H9 (cell line): ENCODE measurements at regions not wholly inside any gene's neighbourhood (a gene's known extent, or its start where the extent isn't known, plus 50 kb on each side); places are given as distances from the start of the nearest gene placed in this dataset.

Experiments used
- DNase-seq: peaks from one replicate; pipeline ENCODE4 v3.0.0-alpha.2; 2017
- H2AFZ ChIP-seq: one replicate; pipeline ENCODE4 v1.6.1; 2013; ENCODE audit warnings: mild to moderate bottlenecking, low read length, control low read depth, moderate library complexity
- H2AK5ac ChIP-seq: 2 replicates; pipeline ENCODE4 v1.6.1; 2013; ENCODE audit warnings: low read length, control low read depth, mixed read lengths; ENCODE audit not compliant: insufficient read length
- H2BK120ac ChIP-seq: one replicate; pipeline ENCODE4 v1.6.1; 2013; ENCODE audit warnings: low read depth, mild to moderate bottlenecking, low read length, control low read depth, inconsistent platforms; ENCODE audit not compliant: poor library complexity, severe bottlenecking
- H2BK12ac ChIP-seq: 2 replicates; pipeline ENCODE4 v1.6.1; 2013; ENCODE audit warnings: low read length, control low read depth, mixed read lengths, low read depth; ENCODE audit not compliant: insufficient read length
- H2BK15ac ChIP-seq: 2 replicates; pipeline ENCODE4 v1.6.1; 2013; ENCODE audit warnings: low read depth, low read length, control low read depth
- H2BK20ac ChIP-seq: one replicate; pipeline ENCODE4 v1.6.1; 2013; ENCODE audit warnings: low read depth, mild to moderate bottlenecking, low read length, control low read depth, inconsistent platforms; ENCODE audit not compliant: poor library complexity, severe bottlenecking
- H2BK5ac ChIP-seq: 2 replicates; pipeline ENCODE4 v1.6.1; 2013; ENCODE audit warnings: low read length, control low read depth, mixed read lengths; ENCODE audit not compliant: insufficient read length
- H3K14ac ChIP-seq: 2 replicates; pipeline ENCODE4 v1.6.1; 2013; ENCODE audit warnings: low read length, control low read depth; ENCODE audit not compliant: insufficient read depth
- H3K18ac ChIP-seq: 2 replicates; pipeline ENCODE4 v1.6.1; 2013; ENCODE audit warnings: low read depth, mild to moderate bottlenecking, mixed read lengths, low read length, control low read depth; ENCODE audit not compliant: insufficient read length
- H3K23ac ChIP-seq: 2 replicates; pipeline ENCODE4 v1.6.1; 2013; ENCODE audit warnings: low read length, control low read depth, mixed read lengths, low read depth; ENCODE audit not compliant: insufficient read length
- H3K23me2 ChIP-seq: 2 replicates; pipeline ENCODE4 v1.6.1; 2013; ENCODE audit warnings: low read depth, mild to moderate bottlenecking, mixed read lengths, low read length, control low read depth; ENCODE audit not compliant: insufficient read length, poor library complexity, severe bottlenecking
- H3K27ac ChIP-seq: 2 replicates; pipeline ENCODE4 v1.5.1; 2013; ENCODE audit warnings: low read length, control low read depth, mixed read lengths, low read depth; ENCODE audit not compliant: insufficient read length
- H3K27me3 ChIP-seq: 2 replicates; pipeline ENCODE4 v1.6.1; 2013; ENCODE audit warnings: low read length, control low read depth, inconsistent platforms; ENCODE audit not compliant: insufficient read depth
- H3K4ac ChIP-seq: 2 replicates; pipeline ENCODE4 v1.6.1; 2013; ENCODE audit warnings: low read depth, mild to moderate bottlenecking, control low read depth, inconsistent platforms, low read length, moderate library complexity
- H3K4me1 ChIP-seq: 2 replicates; pipeline ENCODE4 v1.6.1; 2013; ENCODE audit warnings: low read length, control low read depth, inconsistent platforms; ENCODE audit not compliant: insufficient read depth
- H3K4me2 ChIP-seq: 2 replicates; pipeline ENCODE4 v1.6.1; 2013; ENCODE audit warnings: low read length, control low read depth, mixed read lengths; ENCODE audit not compliant: insufficient read length, insufficient read depth
- H3K56ac ChIP-seq: 2 replicates; pipeline ENCODE4 v1.6.1; 2013; ENCODE audit warnings: low read depth, mild to moderate bottlenecking, mixed read lengths, low read length, control low read depth; ENCODE audit not compliant: insufficient read length
- H3K79me1 ChIP-seq: 2 replicates; pipeline ENCODE4 v1.6.1; 2013; ENCODE audit warnings: low read depth, mild to moderate bottlenecking, moderate library complexity, low read length, control low read depth, inconsistent platforms; ENCODE audit not compliant: insufficient read depth, poor library complexity, severe bottlenecking
- H3K79me2 ChIP-seq: 2 replicates; pipeline ENCODE4 v1.6.1; 2013; ENCODE audit warnings: low read length, control low read depth, inconsistent platforms; ENCODE audit not compliant: insufficient read depth
- H3K9ac ChIP-seq: 2 replicates; pipeline ENCODE4 v1.6.1; 2013; ENCODE audit warnings: low read length, control low read depth, mixed read lengths; ENCODE audit not compliant: insufficient read length; ENCODE audit errors: extremely low read depth
- H3K9me3 ChIP-seq: one replicate; pipeline ENCODE4 v1.6.1; 2013; ENCODE audit warnings: low read depth, low read length, inconsistent platforms; ENCODE audit not compliant: control insufficient read depth
- H3T11ph ChIP-seq: one replicate; pipeline ENCODE4 v1.6.1; 2013; ENCODE audit warnings: mild to moderate bottlenecking, low read length, control low read depth, inconsistent platforms
- H4K20me1 ChIP-seq: one replicate; pipeline ENCODE4 v1.6.1; 2013; ENCODE audit not compliant: control insufficient read depth, insufficient read length, insufficient read depth
- H4K5ac ChIP-seq: 2 replicates; pipeline ENCODE4 v1.6.1; 2013; ENCODE audit warnings: low read depth, mild to moderate bottlenecking, mixed read lengths, low read length, control low read depth; ENCODE audit not compliant: insufficient read length
- H4K8ac ChIP-seq: replicated peaks from 2 replicates; pipeline ENCODE4 v1.6.1; 2013; ENCODE audit warnings: low read length, control low read depth, mixed read lengths, low read depth; ENCODE audit not compliant: insufficient read length
- H4K91ac ChIP-seq: 2 replicates; pipeline ENCODE4 v1.6.1; 2013; ENCODE audit warnings: low read depth, mild to moderate bottlenecking, moderate library complexity, mixed read lengths, low read length, control low read depth; ENCODE audit not compliant: insufficient read length
- H3K27ac Mint-ChIP-seq, 3 experiments: 2 replicates in 2 of 3; 3 replicates in 1 of 3; pipeline ENCODE4 v1.8.0; 2020 to 2021; ENCODE audit warnings: mixed read lengths in 3 of 3, mild to moderate bottlenecking in 1 of 3, moderate library complexity in 1 of 3
- H3K27me3 Mint-ChIP-seq: 2 replicates; pipeline ENCODE4 v1.8.0; 2021; ENCODE audit warnings: low read depth, mild to moderate bottlenecking, moderate library complexity, mixed read lengths
- H3K36me3 Mint-ChIP-seq, 3 experiments: 2 replicates in 2 of 3; 3 replicates in 1 of 3; pipeline ENCODE4 v1.8.0; 2020 to 2021; ENCODE audit warnings: low read depth in 3 of 3, mixed read lengths in 3 of 3; ENCODE audit not compliant: insufficient read depth in 1 of 3
- H3K4me1 Mint-ChIP-seq, 2 experiments: 2 replicates each; pipeline ENCODE4 v1.8.0; 2020; ENCODE audit warnings: mixed read lengths in 2 of 2
- H3K4me3 Mint-ChIP-seq, 2 experiments: 2 replicates in 1 of 2; 3 replicates in 1 of 2; pipeline ENCODE4 v1.8.0; 2020 to 2021; ENCODE audit warnings: mild to moderate bottlenecking in 2 of 2, mixed read lengths in 2 of 2, moderate library complexity in 1 of 2
- H3K9me3 Mint-ChIP-seq, 2 experiments: 2 replicates in 1 of 2; 3 replicates in 1 of 2; pipeline ENCODE4 v1.8.0; 2020; ENCODE audit warnings: mild to moderate bottlenecking in 2 of 2, mixed read lengths in 2 of 2, moderate library complexity in 1 of 2
- CTCF ChIP-seq: fragments of 200-600 bp; sonication (generic); conservative IDR thresholded peaks from 3 replicates; pipeline ENCODE4 v1.8.0; 2021; ENCODE audit warnings: antibody characterized with exemption, mild to moderate bottlenecking
- WGBS: extraction: QIAGEN DNeasy Blood & Tissue Kit; methylation state at CpG from one replicate; pipeline ENCODE4 v1.1.7; 2013; ENCODE audit warnings: missing lambda C conversion rate, low lambda C conversion rate, mixed read lengths; ENCODE audit not compliant: insufficient read length; ENCODE audit errors: extremely low coverage; 5-methylcytosine and 5-hydroxymethylcytosine counted together

- no peaks in the 10 kb centered on the region for H3K9me3 ChIP-seq
- no peak overlapping the region for H3K23ac ChIP-seq
- H3K4ac ChIP-seq: no peak overlapping the region
- H3K14ac ChIP-seq: no peak overlapping the region
- no peak overlapping the region for H3K4me2 ChIP-seq
- H3K18ac ChIP-seq: no peak overlapping the region
- H3K79me2 ChIP-seq: no peaks in the 10 kb centered on the region
- no peaks in the 10 kb centered on the region for H3K23me2 ChIP-seq
- no peak overlapping the region for H2BK5ac ChIP-seq
- H2BK120ac ChIP-seq: no peak overlapping the region
- H2BK12ac ChIP-seq: no peak overlapping the region
- H2BK20ac ChIP-seq: no peak overlapping the region
- no peak for TF ChIP-seq CTCF
- H3K9me3 Mint-ChIP-seq: 0 out of 5 replicates have a peak, but pooled peaks cover 0 to 3% of the 10 kb centered on the region in 2 experiments
- no peak overlapping the region for H2AK5ac ChIP-seq
- no peak overlapping the region for H2BK15ac ChIP-seq
- H4K5ac ChIP-seq: no peak overlapping the region
- H3K36me3 Mint-ChIP-seq: no peaks in the 10 kb centered on the region
- H3K4me1 ChIP-seq: no peaks in the 10 kb centered on the region
- no peak overlapping the region for H3T11ph ChIP-seq
- no peak overlapping the region for H3K27ac Mint-ChIP-seq
- H3K27me3 Mint-ChIP-seq: peaks cover 3% of the 10 kb centered on the region; the same call in 1 of the 2 replicates
- no peak overlapping the region for H3K27ac ChIP-seq
- H3K27me3 ChIP-seq: no peaks in the 10 kb centered on the region
- H4K8ac ChIP-seq: no peak overlapping the region
- no peak for DNase-seq
- H3K4me1 Mint-ChIP-seq: peaks cover 7% of the 10 kb centered on the region in 2 experiments; a peak in 3 of 4 replicates
- H3K56ac ChIP-seq: no peak overlapping the region
- H2AFZ ChIP-seq: no peak overlapping the region
- H3K9ac ChIP-seq: no peak overlapping the region
- H4K91ac ChIP-seq: no peak overlapping the region
- H3K79me1 ChIP-seq: no peaks in the 10 kb centered on the region
- H4K20me1 ChIP-seq: no peaks in the 10 kb centered on the region
- WGBS: no CpG with 5 or more reads among the region's 8 CpGs
- no peak overlapping the region for H3K4me3 Mint-ChIP-seq
Measured at GRCh38 chr2:12044857-12045256, 298.4 kb downstream of the LPIN1 start.
